ENCODE measurements at regions not wholly inside any gene's neighbourhood (a gene's known extent, or its start where the extent isn't known, plus 50 kb on each side); places are given as distances from the start of the nearest gene placed in this dataset.

GRCh38 chr6:126432564-126432963 is 92.6 kb downstream of the CENPW start:
- Histone ChIP-seq H3F3A (ENCODE audit: control insufficient read depth, insufficient read depth) (no peaks in the 10 kb centered on the region), H3K9me3 (ENCODE audit: control insufficient read depth, insufficient read depth, low read length) (no peaks in the 10 kb centered on the region), H3K36me3 (ENCODE audit: control insufficient read depth, low read length) (no peaks in the 10 kb centered on the region), H3K4me3 (ENCODE audit: low read length) (no peak overlapping the region), H3K79me2 (ENCODE audit: control insufficient read depth, low read length) (no peaks in the 10 kb centered on the region), H3K27me3 (ENCODE audit: control insufficient read depth, low read length) (no peaks in the 10 kb centered on the region), H3K9me2 (replicated peaks; ENCODE audit: control insufficient read depth, low read length) (no peaks in the 10 kb centered on the region), H3K4me1 (ENCODE audit: control insufficient read depth, low read length) (no peaks in the 10 kb centered on the region), H3K27ac (ENCODE audit: low read depth, low read length) (no peak overlapping the region), H3K4me2 (ENCODE audit: low read length) (no peak overlapping the region), H4K20me1 (ENCODE audit: control insufficient read depth, insufficient read depth, low read depth, low read length) (no peaks in the 10 kb centered on the region)
- TF ChIP-seq CTCF (IDR thresholded peaks at IDR 0.05; ENCODE audit: low read depth, low read length, poor library complexity, severe bottlenecking) (no peak), EZH2phosphoT487 (IDR thresholded peaks at IDR 0.05; ENCODE audit: borderline replicate concordance, low read length) (no peak)

GRCh38 chr6:126433927-126434326 is 94.0 kb downstream of the CENPW start:
- Histone ChIP-seq H3K79me2 (ENCODE audit: control insufficient read depth, low read length) (no peaks in the 10 kb centered on the region), H3K9me3 (ENCODE audit: control insufficient read depth, insufficient read depth, low read length) (no peaks in the 10 kb centered on the region), H3K4me1 (ENCODE audit: control insufficient read depth, low read length) (no peaks in the 10 kb centered on the region), H3K27ac (ENCODE audit: low read depth, low read length) (no peak overlapping the region), H3F3A (ENCODE audit: control insufficient read depth, insufficient read depth) (no peaks in the 10 kb centered on the region), H4K20me1 (ENCODE audit: control insufficient read depth, insufficient read depth, low read depth, low read length) (no peaks in the 10 kb centered on the region), H3K9me2 (replicated peaks; ENCODE audit: control insufficient read depth, low read length) (no peaks in the 10 kb centered on the region), H3K4me2 (ENCODE audit: low read length) (no peak overlapping the region), H3K27me3 (ENCODE audit: control insufficient read depth, low read length) (no peaks in the 10 kb centered on the region), H3K4me3 (ENCODE audit: low read length) (no peak overlapping the region), H3K36me3 (ENCODE audit: control insufficient read depth, low read length) (no peaks in the 10 kb centered on the region)
- TF ChIP-seq EZH2phosphoT487 (IDR thresholded peaks at IDR 0.05; ENCODE audit: borderline replicate concordance, low read length) = no peak
- no peak for TF ChIP-seq CTCF (IDR thresholded peaks at IDR 0.05; ENCODE audit: low read depth, low read length, poor library complexity, severe bottlenecking)

GRCh38 chr6:126437205-126437604 is 97.3 kb downstream of the CENPW start:
- Histone ChIP-seq H3F3A (ENCODE audit: control insufficient read depth, insufficient read depth) (no peaks in the 10 kb centered on the region), H3K27me3 (ENCODE audit: control insufficient read depth, low read length) (no peaks in the 10 kb centered on the region), H3K4me2 (ENCODE audit: low read length) (no peak overlapping the region), H3K27ac (ENCODE audit: low read depth, low read length) (no peak overlapping the region), H3K4me3 (ENCODE audit: low read length) (no peak overlapping the region), H3K9me3 (ENCODE audit: control insufficient read depth, insufficient read depth, low read length) (no peaks in the 10 kb centered on the region), H3K9me2 (replicated peaks; ENCODE audit: control insufficient read depth, low read length) (no peaks in the 10 kb centered on the region), H3K4me1 (ENCODE audit: control insufficient read depth, low read length) (no peaks in the 10 kb centered on the region), H3K36me3 (ENCODE audit: control insufficient read depth, low read length) (no peaks in the 10 kb centered on the region), H4K20me1 (ENCODE audit: control insufficient read depth, insufficient read depth, low read depth, low read length) (no peaks in the 10 kb centered on the region), H3K79me2 (ENCODE audit: control insufficient read depth, low read length) (no peaks in the 10 kb centered on the region)
- TF ChIP-seq CTCF (IDR thresholded peaks at IDR 0.05; ENCODE audit: low read depth, low read length, poor library complexity, severe bottlenecking) (no peak), EZH2phosphoT487 (IDR thresholded peaks at IDR 0.05; ENCODE audit: borderline replicate concordance, low read length) (no peak)

GRCh38 chr6:126439040-126439439 is 99.1 kb downstream of the CENPW start:
- Histone ChIP-seq H3K79me2 (ENCODE audit: control insufficient read depth, low read length) (no peaks in the 10 kb centered on the region), H3K9me2 (replicated peaks; ENCODE audit: control insufficient read depth, low read length) (no peaks in the 10 kb centered on the region), H3F3A (ENCODE audit: control insufficient read depth, insufficient read depth) (no peaks in the 10 kb centered on the region), H3K9me3 (ENCODE audit: control insufficient read depth, insufficient read depth, low read length) (no peaks in the 10 kb centered on the region), H3K27me3 (ENCODE audit: control insufficient read depth, low read length) (no peaks in the 10 kb centered on the region), H3K27ac (ENCODE audit: low read depth, low read length) (no peak overlapping the region), H4K20me1 (ENCODE audit: control insufficient read depth, insufficient read depth, low read depth, low read length) (no peaks in the 10 kb centered on the region), H3K4me3 (ENCODE audit: low read length) (no peak overlapping the region), H3K4me2 (ENCODE audit: low read length) (no peak overlapping the region), H3K36me3 (ENCODE audit: control insufficient read depth, low read length) (no peaks in the 10 kb centered on the region), H3K4me1 (ENCODE audit: control insufficient read depth, low read length) (no peaks in the 10 kb centered on the region)
- no peak for TF ChIP-seq EZH2phosphoT487 (IDR thresholded peaks at IDR 0.05; ENCODE audit: borderline replicate concordance, low read length)
